DND-41 (cell line): ENCODE measurements at regions not wholly inside any gene's neighbourhood (a gene's known extent, or its start where the extent isn't known, plus 50 kb on each side); places are given as distances from the start of the nearest gene placed in this dataset.

ENCODE experiments used
- ATAC-seq: fragments of 200-7000 bp; cut with Tn5 transposase; 3 replicates; pipeline ENCODE4 v1.9.1; 2021; ENCODE audit warnings: low read depth; ENCODE audit not compliant: insufficient read depth
- DNase-seq: peaks from one replicate; pipeline ENCODE4 v3.0.0-alpha.2; 2020
- H2AFZ ChIP-seq: 2 replicates; pipeline ENCODE4 v1.6.0; 2012; ENCODE audit warnings: low read depth, low read length
- H3K27ac ChIP-seq: 2 replicates; pipeline ENCODE4 v1.5.1; 2012; ENCODE audit warnings: low read length, inconsistent platforms
- H3K27me3 ChIP-seq: fragments of 200-600 bp; sonication (generic); 2 replicates; pipeline ENCODE4 v1.6.0; 2012; ENCODE audit warnings: low read length, mild to moderate bottlenecking, inconsistent platforms; ENCODE audit not compliant: insufficient read depth, poor library complexity
- H3K36me3 ChIP-seq: 2 replicates; pipeline ENCODE4 v1.5.1; 2012; ENCODE audit warnings: low read length, inconsistent platforms; ENCODE audit not compliant: insufficient read depth
- H3K4me1 ChIP-seq: 2 replicates; pipeline ENCODE4 v1.5.1; 2012; ENCODE audit warnings: mild to moderate bottlenecking, low read length; ENCODE audit not compliant: insufficient read depth
- H3K4me2 ChIP-seq: 2 replicates; pipeline ENCODE4 v1.6.0; 2012; ENCODE audit warnings: mild to moderate bottlenecking, moderate library complexity, low read length, inconsistent platforms; ENCODE audit not compliant: insufficient read depth
- H3K4me3 ChIP-seq, 2 experiments: fragments of 200-600 bp in 1 of 2; shearing (Covaris generic) in 1 of 2; 2 replicates each; pipeline ENCODE4 v1.5.1; 2012 to 2016; ENCODE audit warnings: inconsistent platforms in 2 of 2, low read length in 2 of 2, mild to moderate bottlenecking in 2 of 2, low read depth in 1 of 2, moderate library complexity in 1 of 2
- H3K79me2 ChIP-seq: 2 replicates; pipeline ENCODE4 v1.6.0; 2012; ENCODE audit warnings: low read length, inconsistent platforms; ENCODE audit not compliant: insufficient read depth
- H3K9ac ChIP-seq: 2 replicates; pipeline ENCODE4 v1.6.0; 2012; ENCODE audit warnings: low read depth, mild to moderate bottlenecking, inconsistent platforms, low read length, moderate library complexity
- H3K9me3 ChIP-seq: 2 replicates; pipeline ENCODE4 v1.5.1; 2012; ENCODE audit warnings: low read length, moderate library complexity, mild to moderate bottlenecking, inconsistent platforms; ENCODE audit not compliant: insufficient read depth, severe bottlenecking
- H4K20me1 ChIP-seq: 2 replicates; pipeline ENCODE4 v1.6.0; 2012; ENCODE audit warnings: low read length; ENCODE audit not compliant: insufficient read depth
- EZH2 ChIP-seq: IDR thresholded peaks from 3 replicates; pipeline ENCODE4 v1.6.1; 2012; ENCODE audit warnings: borderline replicate concordance, low read depth, mild to moderate bottlenecking, moderate library complexity, low read length, inconsistent platforms; ENCODE audit not compliant: severe bottlenecking
- TF ChIP-seq, protein P1 (sequence below): IDR thresholded peaks from 2 replicates; pipeline ENCODE4 v1.5.1; 2012; ENCODE audit warnings: borderline replicate concordance, low read length, moderate library complexity, mild to moderate bottlenecking; ENCODE audit not compliant: poor library complexity, severe bottlenecking; ENCODE audit errors: extremely low read depth

DNA sequence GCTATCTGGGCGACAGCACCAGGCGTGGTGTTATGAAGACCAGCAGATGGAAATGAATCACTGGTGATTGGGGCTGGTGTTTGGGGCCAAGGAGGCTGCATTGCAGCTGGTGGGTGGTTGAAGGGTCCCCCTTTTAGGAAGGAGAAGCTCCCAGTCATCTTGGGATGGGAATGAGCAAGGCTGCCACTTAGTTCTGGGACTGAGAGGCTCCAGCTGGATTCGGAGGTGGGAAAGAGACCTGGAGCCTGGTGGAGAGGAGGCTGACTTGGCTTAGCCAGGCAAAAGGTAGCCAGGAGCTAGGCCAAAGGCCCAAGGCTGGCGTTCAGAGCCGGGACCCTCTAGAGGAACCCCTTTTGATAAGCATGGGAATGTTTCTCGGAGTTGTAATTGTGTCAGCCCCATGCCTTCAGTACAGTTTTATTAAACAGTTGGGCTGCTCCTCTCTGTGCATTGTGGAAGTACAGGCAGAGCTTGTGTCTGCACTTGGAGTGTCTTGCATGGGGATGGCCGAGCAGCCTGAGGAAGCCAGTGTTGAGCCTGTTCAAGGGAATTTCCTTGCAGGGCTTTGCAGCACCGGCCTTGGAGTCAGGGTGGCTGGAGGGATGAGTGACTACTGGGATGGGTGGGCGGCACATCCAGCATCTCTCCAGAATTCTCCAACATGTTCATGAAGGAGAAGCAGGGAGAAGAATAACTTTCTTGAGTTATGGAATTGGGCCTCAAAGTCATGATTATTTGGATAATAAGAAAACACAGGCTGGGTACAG is 234.9 kb downstream of the BAMBI start:
- DNase-seq: no peak
- Histone ChIP-seq H3K4me1 (no peaks in the 10 kb centered on the region), H3K4me3 (no peak overlapping the region), H3K27me3 (peaks cover 3% of the 10 kb centered on the region), H2AFZ (no peak overlapping the region), H3K9ac (no peak overlapping the region), H3K79me2 (no peaks in the 10 kb centered on the region), H3K36me3 (no peaks in the 10 kb centered on the region), H3K4me2 (no peak overlapping the region), H3K27ac (no peak overlapping the region), H3K9me3 (no peaks in the 10 kb centered on the region), H4K20me1 (no peaks in the 10 kb centered on the region)
- no peak for ATAC-seq
- TF ChIP-seq, protein P1, sequence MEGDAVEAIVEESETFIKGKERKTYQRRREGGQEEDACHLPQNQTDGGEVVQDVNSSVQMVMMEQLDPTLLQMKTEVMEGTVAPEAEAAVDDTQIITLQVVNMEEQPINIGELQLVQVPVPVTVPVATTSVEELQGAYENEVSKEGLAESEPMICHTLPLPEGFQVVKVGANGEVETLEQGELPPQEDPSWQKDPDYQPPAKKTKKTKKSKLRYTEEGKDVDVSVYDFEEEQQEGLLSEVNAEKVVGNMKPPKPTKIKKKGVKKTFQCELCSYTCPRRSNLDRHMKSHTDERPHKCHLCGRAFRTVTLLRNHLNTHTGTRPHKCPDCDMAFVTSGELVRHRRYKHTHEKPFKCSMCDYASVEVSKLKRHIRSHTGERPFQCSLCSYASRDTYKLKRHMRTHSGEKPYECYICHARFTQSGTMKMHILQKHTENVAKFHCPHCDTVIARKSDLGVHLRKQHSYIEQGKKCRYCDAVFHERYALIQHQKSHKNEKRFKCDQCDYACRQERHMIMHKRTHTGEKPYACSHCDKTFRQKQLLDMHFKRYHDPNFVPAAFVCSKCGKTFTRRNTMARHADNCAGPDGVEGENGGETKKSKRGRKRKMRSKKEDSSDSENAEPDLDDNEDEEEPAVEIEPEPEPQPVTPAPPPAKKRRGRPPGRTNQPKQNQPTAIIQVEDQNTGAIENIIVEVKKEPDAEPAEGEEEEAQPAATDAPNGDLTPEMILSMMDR: no peak
- TF ChIP-seq EZH2: no peak

DNA sequence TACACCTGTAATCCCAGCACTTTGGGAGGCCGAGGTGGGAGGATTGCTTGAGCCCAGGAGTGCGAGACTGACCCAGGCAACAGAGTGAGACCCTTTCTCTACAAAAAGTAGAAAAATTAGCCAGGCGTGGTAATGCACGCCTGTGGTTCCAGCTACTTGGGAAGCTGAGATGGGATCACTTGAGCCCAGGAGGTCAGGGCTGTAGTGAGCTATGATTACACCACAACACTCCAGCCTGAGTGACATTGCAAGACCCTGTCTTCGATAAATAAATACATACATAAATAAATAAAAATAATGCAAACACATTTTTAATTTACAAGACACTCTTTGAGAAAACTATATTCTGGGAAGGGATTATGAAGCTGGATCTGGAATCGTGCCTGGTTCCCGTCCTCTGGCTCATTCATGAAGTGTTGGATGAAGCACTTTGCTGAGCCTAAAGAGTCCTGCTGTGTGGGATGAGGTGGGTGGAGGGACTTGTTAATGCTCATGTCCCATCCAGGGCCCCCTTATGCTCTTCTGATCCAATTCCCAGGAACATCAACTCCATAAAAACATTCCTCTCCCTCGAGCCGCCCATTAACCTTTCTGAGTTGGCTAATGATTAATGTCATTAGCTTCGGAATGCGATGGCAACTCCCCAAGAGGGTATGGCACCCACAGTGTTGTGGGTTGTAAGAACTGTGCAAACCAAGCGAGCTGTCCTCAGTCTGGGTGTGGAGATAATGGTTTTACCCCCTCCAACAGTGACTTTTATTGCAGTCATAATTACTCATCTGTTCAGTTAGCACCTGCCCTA is 236.3 kb downstream of the BAMBI start:
- Histone ChIP-seq H3K27me3 (peaks cover 3% of the 10 kb centered on the region), H3K4me3 (no peak overlapping the region), H3K9me3 (no peaks in the 10 kb centered on the region), H4K20me1 (no peaks in the 10 kb centered on the region), H3K4me1 (no peaks in the 10 kb centered on the region), H3K4me2 (no peak overlapping the region), H3K36me3 (no peaks in the 10 kb centered on the region), H3K9ac (no peak overlapping the region), H2AFZ (no peak overlapping the region), H3K27ac (no peak overlapping the region), H3K79me2 (no peaks in the 10 kb centered on the region)
- no peak for DNase-seq
- no peak for ATAC-seq
- TF ChIP-seq, protein P1: no peak
- no peak for TF ChIP-seq EZH2

DNA sequence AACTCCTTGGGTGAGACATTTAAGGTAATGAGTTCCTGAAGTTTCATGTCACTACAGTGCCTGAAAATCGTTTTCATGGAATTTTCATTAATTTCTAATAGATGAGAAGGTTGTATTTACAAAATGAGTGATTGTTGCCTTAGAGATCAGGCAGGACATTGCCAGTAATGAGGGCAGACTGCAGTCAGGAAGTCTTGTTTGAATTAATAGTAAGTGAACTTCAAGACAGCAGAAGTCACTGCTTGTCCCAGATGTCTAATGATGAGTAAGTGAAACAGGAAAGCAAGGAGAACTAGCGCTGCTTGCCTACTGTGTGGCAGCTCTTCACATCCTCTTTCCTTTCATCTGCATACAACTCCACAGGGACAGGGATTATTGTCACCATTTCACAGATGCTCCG is 237.4 kb downstream of the BAMBI start:
- TF ChIP-seq, protein P1: no peak
- no peak for TF ChIP-seq EZH2
- Histone ChIP-seq H4K20me1 (no peaks in the 10 kb centered on the region), H3K4me2 (no peak overlapping the region), H3K36me3 (no peaks in the 10 kb centered on the region), H3K9me3 (no peaks in the 10 kb centered on the region), H3K4me1 (no peaks in the 10 kb centered on the region), H3K27ac (no peak overlapping the region), H3K4me3 (no peak overlapping the region), H3K9ac (no peak overlapping the region), H3K27me3 (peaks cover 3% of the 10 kb centered on the region), H2AFZ (no peak overlapping the region), H3K79me2 (no peaks in the 10 kb centered on the region)
- DNase-seq (no peak), ATAC-seq (no peak)
